Neural cell (in vitro differentiated cells): ENCODE measurements at regions not wholly inside any gene's neighbourhood (a gene's known extent, or its start where the extent isn't known, plus 50 kb on each side); places are given as distances from the start of the nearest gene placed in this dataset.
"Not testable (repeated sequence)": the region's sequence is repeated elsewhere in the genome, so short reads cannot be mapped to it uniquely, and the experiment has no call there.

Experiments
- H2AFZ ChIP-seq: fragments of 200-600, 300-800 bp; sonication (generic), shearing (Covaris generic); 2 replicates; pipeline ENCODE4 v1.6.0; 2014; ENCODE audit warnings: low read depth, mild to moderate bottlenecking, antibody characterized with exemption, low read length, moderate library complexity
- H3F3A ChIP-seq: fragments of 200-600 bp; shearing (Covaris generic); 2 replicates; pipeline ENCODE4 v1.6.1; 2016; ENCODE audit warnings: mild to moderate bottlenecking, moderate library complexity, mixed read lengths, antibody characterized with exemption, low read length; ENCODE audit not compliant: insufficient read depth, poor library complexity, severe bottlenecking
- H3K27ac ChIP-seq: fragments of 200-600, 300-800 bp; sonication (generic), shearing (Covaris generic); 2 replicates; pipeline ENCODE4 v1.5.1; 2014; ENCODE audit warnings: mild to moderate bottlenecking, low read length, moderate library complexity
- H3K27me3 ChIP-seq: fragments of 300-800, 200-600 bp; sonication (generic), shearing (Covaris generic); 2 replicates; pipeline ENCODE4 v1.6.0; 2014; ENCODE audit warnings: mild to moderate bottlenecking, low read depth, low read length, moderate library complexity; ENCODE audit not compliant: insufficient read depth
- H3K36me3 ChIP-seq: fragments of 300-800, 200-600 bp; sonication (generic), shearing (Covaris generic); 2 replicates; pipeline ENCODE4 v1.5.1; 2014; ENCODE audit warnings: mild to moderate bottlenecking, antibody characterized with exemption, low read length, moderate library complexity; ENCODE audit not compliant: insufficient read depth
- H3K4me2 ChIP-seq: fragments of 300-800, 200-600 bp; sonication (generic), shearing (Covaris generic); 2 replicates; pipeline ENCODE4 v1.6.0; 2014; ENCODE audit warnings: mild to moderate bottlenecking, low read length
- H3K4me3 ChIP-seq: fragments of 300-800, 200-600 bp; sonication (generic), shearing (Covaris generic); 2 replicates; pipeline ENCODE4 v1.5.1; 2014; ENCODE audit warnings: mild to moderate bottlenecking, low read length, moderate library complexity
- H3K79me2 ChIP-seq: fragments of 200-600 bp; shearing (Covaris generic); replicated peaks from 2 replicates; pipeline ENCODE4 v1.6.0; 2014; ENCODE audit warnings: mild to moderate bottlenecking, low read length, moderate library complexity; ENCODE audit not compliant: insufficient read depth
- H3K9ac ChIP-seq: fragments of 300-800, 200-600 bp; sonication (generic), shearing (Covaris generic); 2 replicates; pipeline ENCODE4 v1.6.1; 2016; ENCODE audit warnings: mild to moderate bottlenecking, low read length, mixed read lengths
- H3K9me2 ChIP-seq: fragments of 200-600 bp; shearing (Covaris generic); 2 replicates; pipeline ENCODE4 v1.6.1; 2016; ENCODE audit warnings: mild to moderate bottlenecking, low read length, mixed read lengths; ENCODE audit not compliant: insufficient read depth
- H3K9me3 ChIP-seq: fragments of 200-600, 300-800 bp; sonication (generic), shearing (Covaris generic); 2 replicates; pipeline ENCODE4 v1.6.1; 2016; ENCODE audit warnings: mild to moderate bottlenecking, mixed run types, low read length, moderate library complexity, mixed read lengths
- H4K20me1 ChIP-seq: fragments of 200-600 bp; shearing (Covaris generic); 2 replicates; pipeline ENCODE4 v1.6.1; 2016; ENCODE audit warnings: mild to moderate bottlenecking, mixed run types; ENCODE audit not compliant: insufficient read depth
- EP300 ChIP-seq: fragments of 450-650 bp; conservative IDR thresholded peaks from 2 replicates; pipeline ENCODE4 v1.6.1; 2014; ENCODE audit warnings: antibody characterized with exemption, mild to moderate bottlenecking, moderate library complexity; ENCODE audit not compliant: poor library complexity, severe bottlenecking
- EZH2 ChIP-seq: fragments of 200-600, 300-800 bp; shearing (Covaris generic), sonication (generic); IDR thresholded peaks from 2 replicates; pipeline ENCODE4 v1.6.1; 2014; ENCODE audit warnings: antibody characterized with exemption, low read length, borderline replicate concordance, mild to moderate bottlenecking; ENCODE audit not compliant: insufficient read depth, poor library complexity, severe bottlenecking
- MXI1 ChIP-seq: fragments of 450-650 bp; conservative IDR thresholded peaks from 2 replicates; pipeline ENCODE4 v1.6.1; 2014; ENCODE audit warnings: antibody characterized with exemption, mild to moderate bottlenecking; ENCODE audit not compliant: poor library complexity, severe bottlenecking
- POLR2AphosphoS5 ChIP-seq: IDR thresholded peaks from 2 replicates; pipeline ENCODE4 v1.6.1; 2012
- RAD21 ChIP-seq: fragments of 450-650 bp; conservative IDR thresholded peaks from 2 replicates; pipeline ENCODE4 v1.6.1; 2014; ENCODE audit warnings: antibody characterized with exemption, mild to moderate bottlenecking, moderate library complexity
- SMC3 ChIP-seq: fragments of 450-650 bp; conservative IDR thresholded peaks from 2 replicates; pipeline ENCODE4 v1.6.1; 2014; ENCODE audit warnings: antibody characterized with exemption, mild to moderate bottlenecking, moderate library complexity; ENCODE audit not compliant: poor library complexity
- TAF1 ChIP-seq: IDR thresholded peaks from 2 replicates; pipeline ENCODE4 v1.6.1; 2012; ENCODE audit warnings: low read depth
- TF ChIP-seq, protein P1 (sequence below): fragments of 450-650 bp; IDR thresholded peaks from 2 replicates; pipeline ENCODE4 v1.5.1; 2014; ENCODE audit warnings: antibody characterized with exemption, mild to moderate bottlenecking, moderate library complexity; ENCODE audit not compliant: poor library complexity, severe bottlenecking
- TF ChIP-seq, protein P2 (sequence below): IDR thresholded peaks from 2 replicates; pipeline ENCODE4 v1.6.1; 2012; ENCODE audit warnings: borderline replicate concordance

DNA sequence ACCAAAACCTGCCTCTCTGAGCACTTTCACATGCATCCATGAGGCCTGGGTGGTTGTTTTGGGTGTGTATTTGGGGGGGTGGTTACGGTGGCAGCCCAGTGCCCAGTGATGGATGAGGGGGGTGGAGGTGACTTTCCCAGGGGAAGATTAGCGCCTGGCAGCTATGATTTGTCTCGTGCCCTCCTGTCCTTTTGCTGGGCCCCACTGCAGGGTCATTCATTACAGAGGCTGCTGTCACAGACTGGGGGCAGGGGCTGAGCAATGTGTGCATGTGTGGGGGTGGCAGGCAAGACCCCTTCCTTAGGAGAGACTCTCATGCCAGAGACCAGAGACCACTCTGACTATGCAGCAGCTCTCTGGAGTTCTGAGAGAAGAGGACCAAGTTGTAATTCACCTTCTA lies 93.7 kb downstream of the MRM1 start:
- H2AFZ ChIP-seq: no peak overlapping the region
- no peaks in the 10 kb centered on the region for H4K20me1 ChIP-seq
- H3K4me3 ChIP-seq: no peak overlapping the region
- no peaks in the 10 kb centered on the region for H3K9me3 ChIP-seq
- no peak overlapping the region for H3K9ac ChIP-seq
- no peaks in the 10 kb centered on the region for H3K9me2 ChIP-seq
- no peaks in the 10 kb centered on the region for H3K36me3 ChIP-seq
- TF ChIP-seq MXI1: no peak
- TF ChIP-seq, protein P1, sequence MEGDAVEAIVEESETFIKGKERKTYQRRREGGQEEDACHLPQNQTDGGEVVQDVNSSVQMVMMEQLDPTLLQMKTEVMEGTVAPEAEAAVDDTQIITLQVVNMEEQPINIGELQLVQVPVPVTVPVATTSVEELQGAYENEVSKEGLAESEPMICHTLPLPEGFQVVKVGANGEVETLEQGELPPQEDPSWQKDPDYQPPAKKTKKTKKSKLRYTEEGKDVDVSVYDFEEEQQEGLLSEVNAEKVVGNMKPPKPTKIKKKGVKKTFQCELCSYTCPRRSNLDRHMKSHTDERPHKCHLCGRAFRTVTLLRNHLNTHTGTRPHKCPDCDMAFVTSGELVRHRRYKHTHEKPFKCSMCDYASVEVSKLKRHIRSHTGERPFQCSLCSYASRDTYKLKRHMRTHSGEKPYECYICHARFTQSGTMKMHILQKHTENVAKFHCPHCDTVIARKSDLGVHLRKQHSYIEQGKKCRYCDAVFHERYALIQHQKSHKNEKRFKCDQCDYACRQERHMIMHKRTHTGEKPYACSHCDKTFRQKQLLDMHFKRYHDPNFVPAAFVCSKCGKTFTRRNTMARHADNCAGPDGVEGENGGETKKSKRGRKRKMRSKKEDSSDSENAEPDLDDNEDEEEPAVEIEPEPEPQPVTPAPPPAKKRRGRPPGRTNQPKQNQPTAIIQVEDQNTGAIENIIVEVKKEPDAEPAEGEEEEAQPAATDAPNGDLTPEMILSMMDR: no peak
- no peak for TF ChIP-seq EZH2
- TF ChIP-seq RAD21: no peak
- no peak for TF ChIP-seq TAF1
- TF ChIP-seq SMC3: no peak
- no peak for TF ChIP-seq EP300
- no peak for TF ChIP-seq POLR2AphosphoS5
- no peak overlapping the region for H3K27ac ChIP-seq
- H3K4me2 ChIP-seq: no peak overlapping the region
- peaks cover 7% of the 10 kb centered on the region for H3K27me3 ChIP-seq
- H3K79me2 ChIP-seq: no peaks in the 10 kb centered on the region
- H3F3A ChIP-seq: no peaks in the 10 kb centered on the region

DNA sequence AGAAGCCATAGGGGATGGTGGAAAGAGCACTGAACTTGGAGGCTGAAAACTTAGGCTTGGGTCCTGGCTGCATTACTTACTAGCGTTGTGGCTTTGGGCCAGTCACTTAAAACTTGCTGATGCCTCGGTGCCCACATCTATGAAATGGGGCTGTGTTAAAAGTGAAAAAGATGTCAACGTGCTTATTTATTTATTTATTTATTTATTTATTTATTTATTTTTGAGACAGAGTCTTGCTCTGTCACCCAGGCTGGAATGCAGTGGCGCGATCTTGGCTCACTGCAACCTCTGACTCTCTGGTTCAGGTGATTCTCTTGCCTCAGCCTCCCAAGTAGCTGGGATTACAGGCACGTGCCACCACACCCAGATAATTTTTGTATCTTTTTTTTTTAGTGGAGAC lies 94.3 kb downstream of the MRM1 start:
- not testable (repeated sequence) for H3K9me2 ChIP-seq, H3K4me3 ChIP-seq, H3K9me3 ChIP-seq, H3F3A ChIP-seq, H3K27ac ChIP-seq, H3K79me2 ChIP-seq, H4K20me1 ChIP-seq, H2AFZ ChIP-seq, H3K4me2 ChIP-seq, H3K9ac ChIP-seq, H3K36me3 ChIP-seq
- H3K27me3 ChIP-seq: peaks cover 13% of the 10 kb centered on the region

DNA sequence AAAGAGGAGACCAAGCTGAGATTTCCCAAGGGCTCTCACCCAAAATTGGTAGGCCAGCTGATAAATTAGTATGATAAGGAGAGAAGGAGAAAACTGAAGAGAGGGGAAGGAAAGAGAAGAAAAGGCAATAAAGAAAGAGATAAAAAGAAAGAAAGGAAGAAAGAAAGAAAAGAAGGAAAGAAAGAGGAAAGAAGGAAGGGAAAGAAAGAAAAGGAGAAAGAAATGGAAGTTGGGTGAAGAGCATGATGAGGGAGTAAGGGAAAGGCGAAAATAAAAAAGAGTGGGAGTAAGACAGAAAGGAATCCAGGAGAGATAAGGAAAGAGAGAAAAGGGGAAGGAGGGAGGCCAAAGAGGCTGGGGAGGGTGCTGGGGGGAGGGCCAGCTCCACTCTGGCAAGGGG lies 95.4 kb downstream of the MRM1 start:
- H4K20me1 ChIP-seq: no peaks in the 10 kb centered on the region
- H3K27ac ChIP-seq: no peak overlapping the region
- no peak for TF ChIP-seq RAD21
- no peak for TF ChIP-seq EP300
- TF ChIP-seq TAF1: no peak
- TF ChIP-seq MXI1: no peak
- no peak for TF ChIP-seq POLR2AphosphoS5
- TF ChIP-seq, protein P2, sequence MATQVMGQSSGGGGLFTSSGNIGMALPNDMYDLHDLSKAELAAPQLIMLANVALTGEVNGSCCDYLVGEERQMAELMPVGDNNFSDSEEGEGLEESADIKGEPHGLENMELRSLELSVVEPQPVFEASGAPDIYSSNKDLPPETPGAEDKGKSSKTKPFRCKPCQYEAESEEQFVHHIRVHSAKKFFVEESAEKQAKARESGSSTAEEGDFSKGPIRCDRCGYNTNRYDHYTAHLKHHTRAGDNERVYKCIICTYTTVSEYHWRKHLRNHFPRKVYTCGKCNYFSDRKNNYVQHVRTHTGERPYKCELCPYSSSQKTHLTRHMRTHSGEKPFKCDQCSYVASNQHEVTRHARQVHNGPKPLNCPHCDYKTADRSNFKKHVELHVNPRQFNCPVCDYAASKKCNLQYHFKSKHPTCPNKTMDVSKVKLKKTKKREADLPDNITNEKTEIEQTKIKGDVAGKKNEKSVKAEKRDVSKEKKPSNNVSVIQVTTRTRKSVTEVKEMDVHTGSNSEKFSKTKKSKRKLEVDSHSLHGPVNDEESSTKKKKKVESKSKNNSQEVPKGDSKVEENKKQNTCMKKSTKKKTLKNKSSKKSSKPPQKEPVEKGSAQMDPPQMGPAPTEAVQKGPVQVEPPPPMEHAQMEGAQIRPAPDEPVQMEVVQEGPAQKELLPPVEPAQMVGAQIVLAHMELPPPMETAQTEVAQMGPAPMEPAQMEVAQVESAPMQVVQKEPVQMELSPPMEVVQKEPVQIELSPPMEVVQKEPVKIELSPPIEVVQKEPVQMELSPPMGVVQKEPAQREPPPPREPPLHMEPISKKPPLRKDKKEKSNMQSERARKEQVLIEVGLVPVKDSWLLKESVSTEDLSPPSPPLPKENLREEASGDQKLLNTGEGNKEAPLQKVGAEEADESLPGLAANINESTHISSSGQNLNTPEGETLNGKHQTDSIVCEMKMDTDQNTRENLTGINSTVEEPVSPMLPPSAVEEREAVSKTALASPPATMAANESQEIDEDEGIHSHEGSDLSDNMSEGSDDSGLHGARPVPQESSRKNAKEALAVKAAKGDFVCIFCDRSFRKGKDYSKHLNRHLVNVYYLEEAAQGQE: no peak
- peaks cover 24% of the 10 kb centered on the region for H3K27me3 ChIP-seq
- H2AFZ ChIP-seq: no peak overlapping the region
- H3K36me3 ChIP-seq: no peaks in the 10 kb centered on the region
- no peaks in the 10 kb centered on the region for H3K79me2 ChIP-seq
- H3K9me3 ChIP-seq: no peaks in the 10 kb centered on the region
- no peak overlapping the region for H3K9ac ChIP-seq
- H3K4me2 ChIP-seq: no peak overlapping the region
- H3K4me3 ChIP-seq: no peak overlapping the region
- no peaks in the 10 kb centered on the region for H3F3A ChIP-seq
- H3K9me2 ChIP-seq: no peaks in the 10 kb centered on the region
